Astrocyte (in vitro differentiated cells and primary cell): ENCODE measurements at regions not wholly inside any gene's neighbourhood (a gene's known extent, or its start where the extent isn't known, plus 50 kb on each side); places are given as distances from the start of the nearest gene placed in this dataset.

ENCODE experiments used
- DNase-seq: peaks from one replicate; pipeline ENCODE4 v3.0.0-alpha.2; 2010; ENCODE audit warnings: low read depth
- FAIRE-seq: peaks from 2 replicates; lab custom pipeline; 2011; peaks lifted over from hg19 to GRCh38; lab: Jason Lieb, UNC
- H2AFZ ChIP-seq: 2 replicates; pipeline ENCODE4 v1.6.0; 2012; ENCODE audit warnings: low read depth, low read length, inconsistent platforms
- H3K27ac ChIP-seq: 2 replicates; pipeline ENCODE4 v1.5.1; 2011; ENCODE audit warnings: low read depth, low read length, inconsistent platforms
- H3K27me3 ChIP-seq: 2 replicates; pipeline ENCODE4 v1.6.0; 2011; ENCODE audit warnings: low read length, inconsistent platforms; ENCODE audit not compliant: insufficient read depth
- H3K36me3 ChIP-seq: 2 replicates; pipeline ENCODE4 v1.5.1; 2011; ENCODE audit warnings: low read length, inconsistent platforms; ENCODE audit not compliant: insufficient read depth
- H3K4me1 ChIP-seq: 2 replicates; pipeline ENCODE4 v1.5.1; 2011; ENCODE audit warnings: low read length, inconsistent platforms; ENCODE audit not compliant: insufficient read depth
- H3K4me2 ChIP-seq: 2 replicates; pipeline ENCODE4 v1.6.0; 2012; ENCODE audit warnings: low read length, inconsistent platforms
- H3K4me3 ChIP-seq: 2 replicates; pipeline ENCODE4 v1.5.1; 2011; ENCODE audit warnings: low read depth, mild to moderate bottlenecking, low read length, inconsistent platforms; ENCODE audit not compliant: insufficient read depth
- H3K79me2 ChIP-seq: 2 replicates; pipeline ENCODE4 v1.6.0; 2012; ENCODE audit warnings: mild to moderate bottlenecking, low read length, inconsistent platforms; ENCODE audit not compliant: insufficient read depth
- H3K9ac ChIP-seq: 2 replicates; pipeline ENCODE4 v1.6.0; 2012; ENCODE audit warnings: mild to moderate bottlenecking, low read length, inconsistent platforms
- H3K9me3 ChIP-seq: 2 replicates; pipeline ENCODE4 v1.5.1; 2012; ENCODE audit warnings: low read depth, mild to moderate bottlenecking, low read length, inconsistent platforms; ENCODE audit not compliant: insufficient read depth
- H4K20me1 ChIP-seq: 2 replicates; pipeline ENCODE4 v1.6.0; 2012; ENCODE audit warnings: low read length, inconsistent platforms; ENCODE audit not compliant: insufficient read depth
- H3K27ac Mint-ChIP-seq: one replicate; pipeline ENCODE4 v1.8.0; 2021; ENCODE audit warnings: mild to moderate bottlenecking, mixed read lengths; ENCODE audit not compliant: unreplicated experiment
- H3K27me3 Mint-ChIP-seq: one replicate; pipeline ENCODE4 v1.8.0; 2021; ENCODE audit warnings: low read depth, mixed read lengths; ENCODE audit not compliant: unreplicated experiment
- H3K36me3 Mint-ChIP-seq: one replicate; pipeline ENCODE4 v1.8.0; 2021; ENCODE audit warnings: low read depth, mixed read lengths; ENCODE audit not compliant: unreplicated experiment
- H3K4me1 Mint-ChIP-seq: one replicate; pipeline ENCODE4 v1.8.0; 2021; ENCODE audit warnings: low read depth, mixed read lengths; ENCODE audit not compliant: unreplicated experiment
- H3K4me3 Mint-ChIP-seq: one replicate; pipeline ENCODE4 v1.8.0; 2021; ENCODE audit warnings: mild to moderate bottlenecking, moderate library complexity, mixed read lengths; ENCODE audit not compliant: unreplicated experiment
- H3K9me3 Mint-ChIP-seq: one replicate; pipeline ENCODE4 v1.8.0; 2021; ENCODE audit warnings: mild to moderate bottlenecking, mixed read lengths; ENCODE audit not compliant: unreplicated experiment
- EZH2 ChIP-seq: IDR thresholded peaks from 2 replicates; pipeline ENCODE4 v1.6.1; 2012; ENCODE audit warnings: mild to moderate bottlenecking, low read length, inconsistent platforms; ENCODE audit not compliant: insufficient read depth
- TF ChIP-seq, protein P1 (sequence below): IDR thresholded peaks from 2 replicates; pipeline ENCODE4 v1.5.1; 2011; ENCODE audit warnings: low read depth, mild to moderate bottlenecking, inconsistent platforms, low read length, moderate library complexity; ENCODE audit not compliant: insufficient read depth

- DNase-seq (no peak), FAIRE-seq (no peak)
- no peaks in the 10 kb centered on the region for H3K27me3 Mint-ChIP-seq
- no peaks in the 10 kb centered on the region for H3K36me3 ChIP-seq
- no peaks in the 10 kb centered on the region for H3K9me3 ChIP-seq
- no peak overlapping the region for H3K27ac ChIP-seq
- no peak overlapping the region for H3K9ac ChIP-seq
- no peaks in the 10 kb centered on the region for H3K79me2 ChIP-seq
- no peaks in the 10 kb centered on the region for H3K4me1 Mint-ChIP-seq
- TF ChIP-seq, protein P1, sequence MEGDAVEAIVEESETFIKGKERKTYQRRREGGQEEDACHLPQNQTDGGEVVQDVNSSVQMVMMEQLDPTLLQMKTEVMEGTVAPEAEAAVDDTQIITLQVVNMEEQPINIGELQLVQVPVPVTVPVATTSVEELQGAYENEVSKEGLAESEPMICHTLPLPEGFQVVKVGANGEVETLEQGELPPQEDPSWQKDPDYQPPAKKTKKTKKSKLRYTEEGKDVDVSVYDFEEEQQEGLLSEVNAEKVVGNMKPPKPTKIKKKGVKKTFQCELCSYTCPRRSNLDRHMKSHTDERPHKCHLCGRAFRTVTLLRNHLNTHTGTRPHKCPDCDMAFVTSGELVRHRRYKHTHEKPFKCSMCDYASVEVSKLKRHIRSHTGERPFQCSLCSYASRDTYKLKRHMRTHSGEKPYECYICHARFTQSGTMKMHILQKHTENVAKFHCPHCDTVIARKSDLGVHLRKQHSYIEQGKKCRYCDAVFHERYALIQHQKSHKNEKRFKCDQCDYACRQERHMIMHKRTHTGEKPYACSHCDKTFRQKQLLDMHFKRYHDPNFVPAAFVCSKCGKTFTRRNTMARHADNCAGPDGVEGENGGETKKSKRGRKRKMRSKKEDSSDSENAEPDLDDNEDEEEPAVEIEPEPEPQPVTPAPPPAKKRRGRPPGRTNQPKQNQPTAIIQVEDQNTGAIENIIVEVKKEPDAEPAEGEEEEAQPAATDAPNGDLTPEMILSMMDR: no peak
- no peak for TF ChIP-seq EZH2
- H3K4me1 ChIP-seq: no peaks in the 10 kb centered on the region
- H3K9me3 Mint-ChIP-seq: no peaks in the 10 kb centered on the region
- H2AFZ ChIP-seq: no peak overlapping the region
- no peaks in the 10 kb centered on the region for H3K27me3 ChIP-seq
- no peaks in the 10 kb centered on the region for H4K20me1 ChIP-seq
- no peak overlapping the region for H3K4me3 Mint-ChIP-seq
- no peak overlapping the region for H3K4me2 ChIP-seq
- H3K27ac Mint-ChIP-seq: no peak overlapping the region
- no peak overlapping the region for H3K4me3 ChIP-seq
- H3K36me3 Mint-ChIP-seq: no peaks in the 10 kb centered on the region
Observed at GRCh38 chr6:119838043-119838442, 488.5 kb upstream of the MAN1A1 start.

- Histone ChIP-seq H3K27me3 (no peaks in the 10 kb centered on the region), H3K27ac (no peak overlapping the region), H3K36me3 (no peaks in the 10 kb centered on the region), H2AFZ (no peak overlapping the region), H4K20me1 (no peaks in the 10 kb centered on the region), H3K9ac (no peak overlapping the region), H3K4me1 (no peaks in the 10 kb centered on the region), H3K79me2 (no peaks in the 10 kb centered on the region), H3K4me3 (no peak overlapping the region), H3K4me2 (no peak overlapping the region), H3K9me3 (no peaks in the 10 kb centered on the region)
- FAIRE-seq (no peak), DNase-seq (no peak)
- no peak for TF ChIP-seq EZH2
- TF ChIP-seq, protein P1: no peak
- Mint-ChIP-seq H3K36me3 (no peaks in the 10 kb centered on the region), H3K4me3 (no peak overlapping the region), H3K9me3 (peaks cover under 1% of the 10 kb centered on the region), H3K4me1 (peaks cover 4% of the 10 kb centered on the region), H3K27me3 (no peaks in the 10 kb centered on the region), H3K27ac (no peak overlapping the region)
Observed at GRCh38 chr6:119834418-119834817, 484.9 kb upstream of the MAN1A1 start.

DNA sequence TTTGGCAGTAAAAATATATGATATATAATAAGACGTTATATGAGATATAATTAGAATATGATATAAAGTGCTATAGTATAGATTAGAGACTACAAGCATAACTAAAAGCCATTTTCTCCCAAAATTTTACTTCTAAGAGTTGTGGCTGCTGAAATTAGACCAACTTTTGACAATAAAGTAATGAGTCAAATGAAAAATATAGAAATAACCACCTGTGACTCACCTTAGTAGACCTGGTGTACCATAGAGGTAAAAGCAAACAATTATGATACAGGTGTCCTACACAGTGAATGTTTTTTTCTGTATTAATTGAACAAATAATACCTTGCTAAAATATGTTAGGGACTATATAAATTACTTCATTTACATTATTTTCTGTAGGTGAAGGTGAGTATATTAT lies 482.9 kb upstream of the MAN1A1 start:
- Histone ChIP-seq H3K27me3 (no peaks in the 10 kb centered on the region), H3K4me1 (no peaks in the 10 kb centered on the region), H4K20me1 (no peaks in the 10 kb centered on the region), H3K4me3 (no peak overlapping the region), H3K79me2 (no peaks in the 10 kb centered on the region), H3K27ac (no peak overlapping the region), H2AFZ (no peak overlapping the region), H3K9me3 (no peaks in the 10 kb centered on the region), H3K4me2 (no peak overlapping the region), H3K9ac (no peak overlapping the region), H3K36me3 (no peaks in the 10 kb centered on the region)
- no peak for FAIRE-seq
- TF ChIP-seq EZH2: no peak
- TF ChIP-seq, protein P1: no peak
- H3K36me3 Mint-ChIP-seq: no peaks in the 10 kb centered on the region
- no peaks in the 10 kb centered on the region for H3K27me3 Mint-ChIP-seq
- peaks cover 4% of the 10 kb centered on the region for H3K4me1 Mint-ChIP-seq
- H3K9me3 Mint-ChIP-seq: peaks cover 4% of the 10 kb centered on the region
- H3K4me3 Mint-ChIP-seq: no peak overlapping the region
- H3K27ac Mint-ChIP-seq: no peak overlapping the region
- no peak for DNase-seq
